HL-60 (cell line): ENCODE measurements at regions not wholly inside any gene's neighbourhood (a gene's known extent, or its start where the extent isn't known, plus 50 kb on each side); places are given as distances from the start of the nearest gene placed in this dataset.

Experiments used
- DNase-seq, 2 experiments: peaks; one replicate each; pipeline ENCODE4 v3.0.0-alpha.2; 2010 to 2020; ENCODE audit warnings: low read depth in 1 of 2, low spot score in 1 of 2
- H3K27ac ChIP-seq: fragments of 250-450 bp; sonication (Bioruptor Pico); replicated peaks from 2 replicates; pipeline ENCODE4 v1.5.1; 2020; ENCODE audit warnings: mild to moderate bottlenecking, moderate library complexity
- H3K27me3 ChIP-seq: fragments of 250-450 bp; sonication (Bioruptor Pico); 2 replicates; pipeline ENCODE4 v1.5.1; 2021; ENCODE audit warnings: mild to moderate bottlenecking, moderate library complexity; ENCODE audit not compliant: insufficient read depth, poor library complexity, severe bottlenecking
- H3K4me3 ChIP-seq: replicated peaks from 2 replicates; pipeline ENCODE4 v1.5.1; 2011; ENCODE audit warnings: mild to moderate bottlenecking, control low read depth, low read length; ENCODE audit not compliant: insufficient read depth
- GABPA ChIP-seq: IDR thresholded peaks from 2 replicates; pipeline ENCODE4 v1.6.1; 2012; ENCODE audit warnings: low read depth
- POLR2AphosphoS5 ChIP-seq: IDR thresholded peaks from 2 replicates; pipeline ENCODE4 v1.6.1; 2012; ENCODE audit warnings: low read depth
- SPI1 ChIP-seq: IDR thresholded peaks from 2 replicates; pipeline ENCODE4 v1.6.1; 2012; ENCODE audit warnings: low read depth, mild to moderate bottlenecking, borderline replicate concordance
- TF ChIP-seq, protein P1 (sequence below): IDR thresholded peaks from 2 replicates; pipeline ENCODE4 v1.6.1; 2012; ENCODE audit warnings: low read depth; ENCODE audit not compliant: insufficient replicate concordance
- TF ChIP-seq, protein P2 (sequence below): IDR thresholded peaks from one replicate; pipeline ENCODE4 v1.5.1; 2011; ENCODE audit warnings: low read length, control low read depth, inconsistent platforms; ENCODE audit not compliant: insufficient read depth

DNA sequence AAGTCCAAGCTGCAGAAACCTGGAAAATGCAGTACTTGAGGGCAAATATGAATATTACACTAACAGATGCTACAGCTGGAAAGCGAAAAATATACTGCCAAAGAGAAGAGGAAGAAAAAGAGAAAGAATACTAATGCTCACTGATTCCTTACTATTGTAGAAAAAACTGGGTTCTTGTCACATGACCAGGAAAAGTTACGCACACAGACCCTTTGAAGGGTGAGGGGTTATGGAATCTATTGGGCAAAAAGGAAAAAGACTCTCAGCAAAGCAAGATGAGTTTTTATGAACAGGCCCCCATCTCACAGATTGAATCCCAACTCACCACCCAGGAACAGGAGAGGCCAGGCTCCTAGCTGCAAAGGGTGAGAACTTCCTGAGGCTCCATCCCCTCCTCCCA, 228.1 kb upstream of the KLF14 start:
- Histone ChIP-seq H3K27ac (peak overlapping the region; percentile 80), H3K4me3 (no peak overlapping the region), H3K27me3 (no peaks in the 10 kb centered on the region)
- DNase-seq: no peak
- TF ChIP-seq, protein P1, sequence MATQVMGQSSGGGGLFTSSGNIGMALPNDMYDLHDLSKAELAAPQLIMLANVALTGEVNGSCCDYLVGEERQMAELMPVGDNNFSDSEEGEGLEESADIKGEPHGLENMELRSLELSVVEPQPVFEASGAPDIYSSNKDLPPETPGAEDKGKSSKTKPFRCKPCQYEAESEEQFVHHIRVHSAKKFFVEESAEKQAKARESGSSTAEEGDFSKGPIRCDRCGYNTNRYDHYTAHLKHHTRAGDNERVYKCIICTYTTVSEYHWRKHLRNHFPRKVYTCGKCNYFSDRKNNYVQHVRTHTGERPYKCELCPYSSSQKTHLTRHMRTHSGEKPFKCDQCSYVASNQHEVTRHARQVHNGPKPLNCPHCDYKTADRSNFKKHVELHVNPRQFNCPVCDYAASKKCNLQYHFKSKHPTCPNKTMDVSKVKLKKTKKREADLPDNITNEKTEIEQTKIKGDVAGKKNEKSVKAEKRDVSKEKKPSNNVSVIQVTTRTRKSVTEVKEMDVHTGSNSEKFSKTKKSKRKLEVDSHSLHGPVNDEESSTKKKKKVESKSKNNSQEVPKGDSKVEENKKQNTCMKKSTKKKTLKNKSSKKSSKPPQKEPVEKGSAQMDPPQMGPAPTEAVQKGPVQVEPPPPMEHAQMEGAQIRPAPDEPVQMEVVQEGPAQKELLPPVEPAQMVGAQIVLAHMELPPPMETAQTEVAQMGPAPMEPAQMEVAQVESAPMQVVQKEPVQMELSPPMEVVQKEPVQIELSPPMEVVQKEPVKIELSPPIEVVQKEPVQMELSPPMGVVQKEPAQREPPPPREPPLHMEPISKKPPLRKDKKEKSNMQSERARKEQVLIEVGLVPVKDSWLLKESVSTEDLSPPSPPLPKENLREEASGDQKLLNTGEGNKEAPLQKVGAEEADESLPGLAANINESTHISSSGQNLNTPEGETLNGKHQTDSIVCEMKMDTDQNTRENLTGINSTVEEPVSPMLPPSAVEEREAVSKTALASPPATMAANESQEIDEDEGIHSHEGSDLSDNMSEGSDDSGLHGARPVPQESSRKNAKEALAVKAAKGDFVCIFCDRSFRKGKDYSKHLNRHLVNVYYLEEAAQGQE: no peak
- TF ChIP-seq POLR2AphosphoS5 (no peak), SPI1 (no peak), GABPA (no peak)
- TF ChIP-seq, protein P2, sequence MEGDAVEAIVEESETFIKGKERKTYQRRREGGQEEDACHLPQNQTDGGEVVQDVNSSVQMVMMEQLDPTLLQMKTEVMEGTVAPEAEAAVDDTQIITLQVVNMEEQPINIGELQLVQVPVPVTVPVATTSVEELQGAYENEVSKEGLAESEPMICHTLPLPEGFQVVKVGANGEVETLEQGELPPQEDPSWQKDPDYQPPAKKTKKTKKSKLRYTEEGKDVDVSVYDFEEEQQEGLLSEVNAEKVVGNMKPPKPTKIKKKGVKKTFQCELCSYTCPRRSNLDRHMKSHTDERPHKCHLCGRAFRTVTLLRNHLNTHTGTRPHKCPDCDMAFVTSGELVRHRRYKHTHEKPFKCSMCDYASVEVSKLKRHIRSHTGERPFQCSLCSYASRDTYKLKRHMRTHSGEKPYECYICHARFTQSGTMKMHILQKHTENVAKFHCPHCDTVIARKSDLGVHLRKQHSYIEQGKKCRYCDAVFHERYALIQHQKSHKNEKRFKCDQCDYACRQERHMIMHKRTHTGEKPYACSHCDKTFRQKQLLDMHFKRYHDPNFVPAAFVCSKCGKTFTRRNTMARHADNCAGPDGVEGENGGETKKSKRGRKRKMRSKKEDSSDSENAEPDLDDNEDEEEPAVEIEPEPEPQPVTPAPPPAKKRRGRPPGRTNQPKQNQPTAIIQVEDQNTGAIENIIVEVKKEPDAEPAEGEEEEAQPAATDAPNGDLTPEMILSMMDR: no peak

DNA sequence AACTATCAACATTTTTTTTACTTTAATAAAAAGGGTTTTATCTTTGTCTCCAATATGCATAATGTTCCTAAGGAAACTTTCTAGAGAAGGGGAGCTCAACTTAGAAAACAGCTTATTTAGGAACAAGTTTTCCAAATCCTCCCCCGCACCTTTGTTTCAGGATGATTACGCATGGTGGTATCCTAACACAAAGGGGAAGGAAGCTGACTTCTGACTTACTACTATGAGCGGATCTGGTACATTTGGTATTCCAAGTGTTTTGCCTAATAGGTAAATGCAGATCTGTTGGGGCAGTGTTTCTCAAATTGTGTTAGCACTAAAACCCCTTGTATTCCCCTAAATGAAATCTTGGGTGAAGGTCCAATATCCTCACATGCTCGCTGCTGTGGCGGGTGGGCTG, 229.3 kb upstream of the KLF14 start:
- H3K27ac ChIP-seq: no peak overlapping the region
- no peak overlapping the region for H3K4me3 ChIP-seq
- no peak for DNase-seq
- H3K27me3 ChIP-seq: no peaks in the 10 kb centered on the region
- TF ChIP-seq, protein P2: no peak
- TF ChIP-seq SPI1 (no peak), POLR2AphosphoS5 (no peak), GABPA (no peak)
- TF ChIP-seq, protein P1: no peak

DNA sequence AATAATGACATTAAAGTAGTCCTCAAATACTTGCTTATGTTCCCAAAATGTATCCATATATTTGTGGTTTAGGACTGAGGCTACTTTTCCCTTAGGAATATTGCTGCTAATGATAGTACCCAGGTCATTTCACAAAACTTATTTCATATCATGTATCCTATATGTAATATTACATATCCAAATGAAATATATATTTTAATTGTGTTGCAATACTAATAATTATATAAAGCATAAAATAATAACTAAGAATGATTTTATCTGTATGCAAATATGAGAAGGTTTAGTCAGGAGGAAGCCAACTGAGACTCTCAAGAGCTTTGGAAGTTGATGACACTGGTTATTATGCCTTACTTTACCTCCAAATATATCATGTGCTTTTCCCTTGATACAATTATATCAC, 231.5 kb upstream of the KLF14 start:
- Histone ChIP-seq H3K4me3 (no peak overlapping the region), H3K27me3 (no peaks in the 10 kb centered on the region), H3K27ac (no peak overlapping the region)
- no peak for DNase-seq
- TF ChIP-seq, protein P1: no peak
- TF ChIP-seq GABPA (no peak), SPI1 (no peak), POLR2AphosphoS5 (no peak)
- TF ChIP-seq, protein P2: no peak
